ENCODE measurements at regions not wholly inside any gene's neighbourhood (a gene's known extent, or its start where the extent isn't known, plus 50 kb on each side); places are given as distances from the start of the nearest gene placed in this dataset.

DNA sequence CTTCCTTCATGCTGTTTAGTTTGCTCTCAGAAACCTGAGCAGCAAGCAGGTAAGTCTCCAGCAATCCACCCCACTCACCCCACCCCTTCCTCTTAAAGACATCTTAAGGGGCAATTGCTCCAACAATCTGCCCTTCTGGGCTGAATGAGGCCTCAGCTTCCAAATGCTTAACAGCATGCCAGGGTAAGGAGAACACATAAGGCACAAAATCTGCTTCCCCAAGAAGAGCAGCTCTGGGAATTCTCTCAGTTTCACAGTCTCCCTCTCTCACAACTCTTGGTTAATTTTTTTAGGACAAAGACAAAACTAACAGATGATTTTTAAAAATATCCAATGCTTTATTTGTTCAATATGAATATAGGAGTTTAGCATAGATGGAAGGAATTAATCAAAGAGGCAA lies 288.9 kb upstream of the CCDC196 start:
- DNase-seq (ENCODE audit: extremely low read depth, low read depth), result no peak
- TF ChIP-seq CTCF (IDR thresholded peaks at IDR 0.05; ENCODE audit: low read depth, low read length), result no peak

GRCh38 chr14:66206554-66206953 lies 279.6 kb upstream of the CCDC196 start:
- DNase-seq (ENCODE audit: extremely low read depth, low read depth), result no peak
- TF ChIP-seq CTCF (IDR thresholded peaks at IDR 0.05; ENCODE audit: low read depth, low read length), result no peak

DNA sequence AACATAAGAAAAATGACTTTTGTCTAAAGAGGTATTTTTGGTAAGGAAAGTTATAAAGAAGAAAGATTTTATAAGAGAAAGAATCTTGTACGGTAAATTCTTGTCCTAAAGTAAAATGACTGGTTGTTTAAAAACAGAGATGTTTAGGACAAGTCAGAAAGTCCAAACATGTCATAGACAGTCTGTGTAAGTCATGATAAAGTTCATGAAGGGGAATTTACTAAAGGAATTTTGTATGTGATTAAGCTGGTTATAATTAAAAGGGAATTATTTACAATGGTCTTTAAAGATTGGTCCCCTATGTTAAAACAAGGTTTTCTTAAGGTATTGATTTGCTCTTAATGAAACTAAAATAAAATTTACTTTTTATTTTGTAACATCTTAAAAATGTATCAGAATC lies 269.4 kb upstream of the CCDC196 start:
- no peak for DNase-seq (ENCODE audit: extremely low read depth, low read depth)

GRCh38 chr14:66219886-66220285 lies 266.3 kb upstream of the CCDC196 start:
- DNase-seq (ENCODE audit: extremely low read depth, low read depth), result no peak
- TF ChIP-seq CTCF (IDR thresholded peaks at IDR 0.05; ENCODE audit: low read depth, low read length), result no peak

More for the DNA sequence above, 269.4 kb upstream of the CCDC196 start:
- no peak for TF ChIP-seq CTCF (IDR thresholded peaks at IDR 0.05; ENCODE audit: low read depth, low read length)

- no peak for TF ChIP-seq CTCF (IDR thresholded peaks at IDR 0.05; ENCODE audit: low read depth, low read length)
- DNase-seq (ENCODE audit: extremely low read depth, low read depth), result no peak
Measured at GRCh38 chr14:66224492-66225178, 261.5 kb upstream of the CCDC196 start.

- TF ChIP-seq CTCF (IDR thresholded peaks at IDR 0.05; ENCODE audit: low read depth, low read length), result no peak
- DNase-seq (ENCODE audit: extremely low read depth, low read depth), result no peak
Measured at GRCh38 chr14:66225337-66225736, 260.8 kb upstream of the CCDC196 start.

DNA sequence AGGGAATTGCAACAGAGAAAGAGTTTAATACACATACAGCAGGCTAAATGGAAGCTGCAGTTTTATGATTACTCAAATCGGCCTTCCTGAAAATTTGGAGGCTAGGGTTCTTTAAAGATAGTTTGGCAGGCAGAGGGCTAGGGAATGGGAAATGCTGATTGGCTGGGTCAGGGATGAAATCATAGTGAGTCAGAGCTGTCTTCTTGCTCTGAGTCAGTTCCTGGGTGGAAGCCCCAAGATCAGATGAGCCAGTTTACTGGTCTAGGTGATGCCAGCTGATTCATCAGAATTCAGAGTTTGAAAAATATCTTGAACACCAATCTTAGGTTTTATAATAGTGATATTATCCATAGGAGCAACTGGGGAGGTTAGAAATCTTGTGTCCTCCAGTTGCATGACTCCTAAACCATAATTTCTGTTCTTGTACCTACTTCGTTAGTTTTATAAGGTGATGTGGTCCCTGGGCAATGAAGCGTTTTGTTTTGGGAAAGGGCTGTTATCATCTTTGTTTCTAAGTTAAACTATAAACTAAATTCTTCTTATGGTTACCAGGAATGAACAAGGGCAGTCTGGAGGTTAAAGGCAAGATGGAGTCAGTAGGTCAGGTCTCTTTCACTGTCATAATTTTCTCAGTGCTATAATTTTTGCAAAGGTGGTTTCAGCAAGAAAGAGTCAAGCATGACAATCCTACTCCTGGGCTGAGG lies 257.8 kb upstream of the CCDC196 start:
- no peak for TF ChIP-seq CTCF (IDR thresholded peaks at IDR 0.05; ENCODE audit: low read depth, low read length)
- no peak for DNase-seq (ENCODE audit: extremely low read depth, low read depth)

Measured in AG09319 (cell line).